ENCODE measurements at regions not wholly inside any gene's neighbourhood (a gene's known extent, or its start where the extent isn't known, plus 50 kb on each side); places are given as distances from the start of the nearest gene placed in this dataset.
"Not testable (repeated sequence)": the region's sequence is repeated elsewhere in the genome, so short reads cannot be mapped to it uniquely, and the experiment has no call there.

DNA sequence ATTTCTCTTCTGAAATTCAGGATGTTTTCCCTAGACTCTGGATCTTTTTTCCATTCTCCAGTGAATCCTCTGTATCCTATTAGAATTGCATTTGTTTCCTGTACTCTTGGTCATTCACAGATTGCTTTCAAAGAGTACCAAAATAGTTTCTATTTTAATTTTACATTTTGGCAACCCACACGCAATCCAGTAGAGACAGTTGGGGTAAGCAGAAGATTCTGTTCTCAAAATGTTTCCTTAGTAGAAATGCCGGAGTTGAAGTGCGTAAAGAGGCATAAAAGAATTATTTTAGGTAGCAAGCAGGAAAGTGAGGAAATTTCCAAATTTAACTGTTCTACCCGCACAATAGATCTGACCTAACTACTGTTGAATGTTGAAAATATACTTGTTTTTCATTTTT lies 842.4 kb downstream of the LUZP2 start:
- DNase-seq, result no peak

DNA sequence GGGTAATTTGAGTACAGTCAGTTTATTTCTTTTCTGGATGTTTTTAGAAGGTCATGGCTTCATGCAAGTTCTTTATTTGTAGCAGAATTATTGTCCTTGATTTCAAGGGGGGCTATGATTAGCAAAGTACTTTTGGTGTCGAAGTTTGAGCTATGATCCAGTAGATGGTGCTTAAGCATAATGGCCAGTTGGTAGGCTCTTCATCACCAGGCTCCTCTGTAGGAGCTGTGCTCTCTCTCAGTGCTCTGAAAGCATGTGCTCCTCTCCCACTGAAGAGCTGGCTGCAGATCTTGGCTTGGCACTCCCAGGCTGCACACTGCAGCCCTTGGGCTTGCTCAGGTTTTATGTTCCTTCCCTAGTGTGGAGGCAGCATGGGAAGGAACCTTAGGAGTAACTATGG lies 852.7 kb downstream of the LUZP2 start:
- DNase-seq, result no peak

DNA sequence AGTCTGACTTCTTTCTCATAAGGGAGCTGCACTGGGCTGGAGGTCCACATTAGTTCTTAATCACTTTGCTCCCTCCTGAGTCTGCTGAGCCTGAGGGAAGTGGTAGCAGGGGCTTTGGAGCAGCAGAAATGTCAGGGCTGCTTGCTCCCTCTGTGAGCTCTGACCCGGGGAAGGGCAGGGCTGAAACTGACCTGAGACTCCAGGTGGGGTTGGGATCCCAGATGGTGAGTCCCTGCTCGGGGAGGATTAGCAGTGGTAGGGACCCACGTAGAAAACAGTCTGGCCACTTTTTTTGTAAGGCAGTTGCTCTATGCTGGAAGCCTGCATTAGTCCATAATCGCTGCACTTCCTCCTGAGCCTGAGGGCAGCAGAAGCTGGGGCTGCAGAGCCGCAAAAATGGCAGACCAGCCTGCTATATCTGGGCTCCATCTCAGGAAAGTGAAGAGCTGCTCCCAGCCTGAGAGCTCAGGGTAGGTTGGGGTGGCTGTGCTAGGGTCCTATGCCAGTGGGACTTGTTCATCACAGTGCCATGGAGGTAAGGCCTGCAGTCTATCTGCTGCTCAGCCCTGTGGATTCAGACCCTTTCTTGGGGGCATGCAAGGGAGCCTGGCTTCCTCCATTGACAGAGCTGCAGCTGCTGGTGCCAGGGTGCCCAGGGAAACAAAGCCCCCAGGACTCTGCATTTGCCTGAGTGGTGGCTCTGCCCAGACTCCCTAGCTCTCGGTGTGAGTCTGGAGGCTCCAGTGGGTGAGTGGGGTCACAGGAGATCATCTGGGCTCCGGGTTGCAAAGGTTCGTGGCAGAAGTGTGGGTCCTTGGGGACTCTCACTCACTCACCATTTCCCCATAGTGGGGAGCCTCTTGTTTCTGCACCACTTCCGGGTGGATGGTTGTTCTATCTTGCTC lies 854.3 kb downstream of the LUZP2 start:
- no peak for DNase-seq

DNA sequence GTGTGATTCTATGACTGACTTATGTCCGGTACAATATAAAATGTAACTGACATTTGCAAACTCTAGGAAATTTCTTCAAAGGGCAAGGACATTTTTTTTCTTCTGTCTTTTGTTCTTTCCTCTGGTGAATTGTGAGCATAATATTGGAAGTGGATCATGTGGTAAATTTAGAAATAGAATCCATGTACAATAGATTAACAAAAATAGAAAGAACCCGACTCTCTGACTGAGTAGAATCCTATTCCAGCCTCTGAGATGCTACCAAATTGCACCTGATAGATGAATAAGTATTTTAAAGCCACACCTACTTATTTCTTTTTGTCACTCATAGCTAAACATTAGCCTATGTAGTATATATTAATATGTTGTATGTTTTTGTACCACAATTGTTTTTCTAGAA lies 860.3 kb downstream of the LUZP2 start:
- no peak for DNase-seq

DNA sequence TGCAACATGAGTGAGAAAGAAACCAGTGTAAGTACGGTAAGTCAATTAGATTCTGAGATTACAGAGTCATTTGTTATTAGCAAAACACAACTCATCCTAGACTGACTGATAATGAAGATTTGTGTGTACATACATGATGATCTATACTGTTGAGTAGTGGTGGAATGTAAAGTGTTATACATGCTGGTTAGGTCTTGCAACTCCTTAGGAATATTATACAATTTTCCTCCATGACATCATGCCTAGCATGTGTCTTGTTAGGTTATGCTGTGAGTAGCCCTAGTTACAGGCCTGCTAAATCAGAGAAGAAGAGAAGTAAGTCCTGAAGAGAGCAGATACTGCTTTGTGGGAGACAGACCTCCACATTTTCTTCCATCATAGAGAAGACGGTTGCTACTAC lies 880.6 kb downstream of the LUZP2 start:
- DNase-seq, result no peak

DNA sequence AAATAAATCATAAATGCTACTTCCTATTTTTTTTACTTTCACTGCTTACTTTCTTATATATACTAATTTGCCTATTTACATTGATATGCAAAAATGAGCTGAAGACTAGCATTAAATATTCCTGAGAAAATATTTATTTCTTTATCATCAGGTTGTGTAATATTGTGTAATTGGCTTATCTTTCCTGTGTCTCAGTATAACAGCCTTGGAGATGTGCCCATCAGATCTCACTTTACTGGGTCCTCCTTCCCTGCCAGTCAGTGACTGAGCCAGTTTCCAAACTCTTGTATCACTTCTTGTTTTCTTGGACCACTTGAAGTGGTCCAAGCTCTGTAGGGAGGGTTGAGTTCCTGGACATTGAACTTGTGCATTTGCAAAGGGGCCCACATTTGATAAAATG lies 900.0 kb downstream of the LUZP2 start:
- no peak for DNase-seq

DNA sequence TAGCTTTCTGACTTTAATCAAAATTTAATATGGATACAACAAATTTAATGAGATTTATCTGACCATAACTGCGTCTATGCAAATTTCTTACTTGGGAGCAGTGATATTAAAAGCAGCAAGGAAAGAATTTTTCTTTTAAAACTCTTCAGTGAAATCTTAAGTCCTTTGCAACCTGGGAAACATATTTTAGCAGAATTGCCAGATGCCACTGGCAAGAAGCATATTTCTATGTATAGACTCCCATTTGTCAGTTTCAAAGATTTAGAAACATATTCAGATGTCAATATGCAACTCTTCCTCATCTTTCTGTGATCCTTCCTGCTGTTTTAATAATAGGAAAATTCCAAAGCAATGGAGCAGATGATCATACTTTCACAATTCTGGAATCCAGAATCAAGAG lies 911.3 kb downstream of the LUZP2 start:
- DNase-seq, result no peak

DNA sequence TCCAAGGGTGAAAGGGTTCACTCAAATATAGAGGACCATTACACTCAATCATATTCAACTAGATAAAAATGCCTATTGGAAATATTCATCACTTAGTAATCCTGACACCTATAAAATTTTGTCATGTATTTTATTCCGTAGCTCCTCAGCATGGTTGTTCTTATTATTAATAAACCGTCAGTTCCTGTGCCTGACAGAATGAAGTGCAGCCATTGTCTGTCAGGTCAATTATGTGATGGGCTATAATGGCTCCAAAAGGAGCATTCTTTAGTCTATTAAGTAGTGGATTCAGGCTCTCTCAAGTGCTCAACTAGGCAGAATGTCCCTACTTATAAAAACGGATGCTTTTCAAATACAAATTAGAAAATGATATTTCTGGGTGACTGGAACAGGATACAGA lies 916.1 kb upstream of the ANO3 start:
- DNase-seq, result no peak

DNA sequence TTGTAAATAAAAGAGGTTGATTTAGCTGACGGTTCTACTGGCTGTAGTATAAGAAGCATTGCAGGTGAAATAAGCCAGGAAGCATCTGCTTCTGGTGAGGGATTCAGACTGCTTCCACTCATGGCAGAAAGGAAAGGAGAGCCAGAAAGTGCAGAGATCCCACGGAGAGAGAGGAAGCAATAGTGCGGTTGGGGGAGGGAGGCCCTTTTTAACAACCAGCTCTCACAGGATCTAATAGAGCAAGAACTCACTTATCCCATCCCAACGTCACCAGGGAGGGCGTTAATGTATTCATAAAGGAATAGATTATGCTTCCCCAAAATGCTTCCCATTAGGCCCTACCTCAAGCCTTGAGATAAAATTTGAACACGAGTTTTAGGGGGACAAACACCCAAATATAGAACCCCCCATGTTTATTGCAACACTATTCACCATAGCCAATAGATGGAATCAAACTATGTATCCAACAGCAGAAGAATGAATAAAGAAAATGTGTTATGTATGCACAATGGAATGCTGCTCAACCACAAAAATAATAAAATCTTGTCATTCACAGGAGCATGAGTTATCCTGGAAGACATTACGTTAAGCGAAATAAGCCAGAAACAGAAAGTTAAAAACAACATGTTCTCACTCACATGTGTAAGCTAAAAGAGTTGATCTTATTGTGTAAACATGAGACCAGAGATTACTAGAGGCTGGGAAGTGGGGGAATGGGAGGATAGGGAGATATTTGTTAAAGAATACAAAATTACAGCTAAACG lies 908.3 kb upstream of the ANO3 start:
- DNase-seq, result no peak

DNA sequence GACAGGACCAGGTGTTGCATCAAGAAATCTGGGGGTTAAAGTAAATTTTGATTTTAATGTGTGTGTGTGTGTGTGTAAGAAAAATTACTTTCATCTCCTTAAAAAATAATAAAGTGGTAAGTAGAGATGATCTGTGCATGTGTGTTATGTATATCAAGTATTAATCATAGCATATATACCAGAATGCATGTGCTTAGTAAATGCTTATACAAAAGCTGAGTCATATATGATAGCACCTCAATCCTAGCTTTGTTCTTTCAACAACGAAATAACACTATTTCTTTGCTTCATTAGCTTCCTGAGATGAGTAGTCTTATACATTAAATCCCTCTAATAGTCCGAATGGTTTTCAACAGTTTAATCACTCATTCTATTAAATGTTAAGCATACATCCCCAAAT lies 899.6 kb upstream of the ANO3 start:
- no peak for DNase-seq

DNA sequence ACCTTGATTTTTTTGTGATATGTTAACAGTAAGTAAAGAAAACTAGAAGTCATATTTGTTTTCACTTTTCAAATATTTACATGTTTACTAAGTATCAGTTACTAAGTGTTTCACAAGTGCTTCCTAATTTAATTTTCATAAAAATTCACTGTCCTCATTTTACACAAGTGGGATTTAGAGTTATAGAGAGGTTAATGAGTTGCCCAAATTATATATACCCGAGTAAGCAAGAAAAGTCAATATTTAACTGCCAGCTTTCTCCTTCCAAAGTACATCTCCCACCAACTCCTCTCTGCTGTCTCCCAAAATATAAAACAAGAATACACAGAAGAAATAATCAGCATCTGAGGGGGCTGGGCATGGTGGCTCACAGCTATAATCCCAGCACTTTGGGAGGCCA lies 896.7 kb upstream of the ANO3 start:
- DNase-seq, result no peak

DNA sequence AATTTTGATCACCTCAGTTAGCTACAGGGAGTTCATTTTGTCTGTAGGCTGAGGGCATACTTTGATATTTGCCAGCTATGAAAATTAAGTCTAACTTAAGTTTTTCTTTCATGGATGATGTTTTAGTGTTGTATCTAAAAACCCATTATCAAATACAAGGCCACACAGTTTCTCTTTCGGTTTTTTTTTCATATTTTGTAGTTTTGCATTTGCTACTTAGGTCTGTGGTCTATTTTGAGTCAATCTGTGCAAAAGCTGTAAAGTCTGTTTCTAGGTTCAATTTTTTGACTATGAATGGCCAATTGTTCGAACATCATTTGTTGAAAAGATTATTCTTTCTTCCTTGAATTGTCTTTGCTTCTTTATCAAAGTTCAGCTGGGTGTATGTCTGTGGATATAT lies 895.6 kb upstream of the ANO3 start:
- no peak for DNase-seq

DNA sequence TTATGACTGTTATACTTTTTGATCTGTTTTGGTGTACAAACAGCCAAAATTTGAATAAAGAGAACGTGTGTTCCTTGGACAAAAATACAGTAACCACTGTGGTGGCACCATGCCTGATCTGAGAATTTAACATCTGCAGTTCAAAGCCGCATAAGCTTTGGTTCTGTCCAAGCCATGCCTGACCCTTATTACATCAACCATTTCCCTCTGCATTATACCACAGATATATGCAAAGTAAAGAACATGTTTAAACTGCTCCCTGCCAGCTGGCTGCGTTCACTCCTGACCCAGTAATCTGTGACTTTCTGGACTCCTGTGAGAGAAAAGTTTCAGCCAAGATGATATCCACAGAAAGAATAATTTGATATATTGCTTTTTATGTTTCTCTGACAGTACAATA lies 890.5 kb upstream of the ANO3 start:
- no peak for DNase-seq

DNA sequence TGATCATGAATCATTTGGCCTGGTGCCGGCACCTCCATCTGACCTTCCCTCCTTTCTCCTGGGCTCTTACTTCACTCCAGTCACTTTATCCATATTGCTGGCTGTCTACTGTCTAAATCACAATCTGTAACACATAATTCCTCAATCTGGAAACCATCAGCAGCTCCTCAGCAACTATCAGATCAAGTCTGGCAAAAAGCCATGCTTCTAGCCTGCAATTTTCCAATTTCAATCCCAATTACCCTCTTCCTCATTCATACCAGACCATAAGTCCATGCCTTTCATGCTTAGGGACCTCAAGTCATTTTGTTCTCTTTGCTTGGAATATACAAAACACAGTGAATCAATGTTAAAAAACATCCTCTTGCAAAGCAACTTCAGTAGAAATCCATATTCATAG lies 882.8 kb upstream of the ANO3 start:
- DNase-seq, result no peak

DNA sequence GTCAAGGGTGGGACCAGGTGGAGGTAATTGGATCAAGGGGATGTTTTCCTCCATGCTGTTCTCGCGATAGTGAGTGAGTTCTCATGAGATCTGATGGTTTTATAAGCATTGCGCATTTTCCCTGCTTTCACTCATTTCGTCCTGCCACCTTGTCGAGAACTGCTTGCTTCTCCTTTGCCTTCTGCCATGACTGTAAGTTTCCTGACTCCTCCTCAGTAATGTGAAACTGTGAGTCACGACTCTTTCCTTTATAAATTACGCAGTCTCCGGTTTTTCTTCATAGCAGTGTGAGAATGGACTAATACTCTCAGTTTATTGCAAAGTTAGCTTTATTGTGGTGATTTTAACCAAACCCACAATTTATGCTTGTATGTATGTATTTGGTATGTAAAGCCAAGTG lies 878.5 kb upstream of the ANO3 start:
- no peak for DNase-seq

DNA sequence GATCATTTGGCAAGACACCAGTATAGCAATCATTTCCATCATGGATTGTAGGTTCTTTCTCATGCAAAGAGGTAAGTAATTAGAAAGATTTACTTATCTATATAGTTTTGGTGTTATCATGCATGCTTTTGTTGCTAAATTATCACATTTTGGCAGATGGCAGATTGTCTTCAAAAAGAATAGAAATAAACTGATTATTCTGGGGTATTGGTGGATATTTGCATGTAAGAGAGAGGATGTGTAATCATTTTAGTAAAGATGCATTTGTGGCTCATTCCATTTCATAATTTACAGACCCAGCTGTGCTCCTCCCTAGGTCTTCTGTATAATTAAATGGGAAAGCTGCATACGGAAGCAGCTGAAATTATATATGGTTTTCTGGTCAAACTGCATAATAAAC lies 875.7 kb upstream of the ANO3 start:
- no peak for DNase-seq

DNA sequence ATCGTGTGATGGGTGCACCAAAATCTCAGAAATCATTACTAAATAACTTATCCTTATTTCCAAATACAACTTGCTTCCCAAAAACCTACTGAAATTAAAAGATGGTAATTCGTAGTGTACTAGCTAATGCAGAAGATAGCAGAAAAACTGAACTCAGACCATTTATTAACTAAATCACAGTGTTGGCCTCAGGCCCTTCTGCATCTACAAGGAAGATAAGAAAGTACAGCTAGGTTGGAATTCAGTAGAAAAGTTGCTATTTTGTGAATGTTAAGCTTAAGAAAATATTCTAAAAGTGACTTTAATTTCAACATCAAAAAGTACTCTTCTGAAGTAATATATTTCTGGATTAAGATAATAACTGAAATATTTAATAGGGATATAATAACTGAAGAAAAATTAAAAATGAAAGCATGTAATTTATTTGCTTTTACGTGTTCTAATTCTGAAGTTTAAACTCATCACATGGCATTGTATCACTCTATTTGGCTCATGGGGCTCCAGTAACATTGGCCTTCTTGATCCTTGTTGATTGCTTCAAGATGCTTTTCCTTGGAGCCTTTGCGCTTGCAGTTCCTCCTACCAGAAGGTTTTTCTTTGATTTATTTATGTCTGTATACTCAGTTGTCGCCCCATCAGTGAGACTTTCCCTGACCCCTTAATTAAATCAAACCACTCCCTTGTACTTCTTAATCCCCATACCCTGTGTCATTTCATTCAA lies 847.9 kb upstream of the ANO3 start:
- no peak for DNase-seq

DNA sequence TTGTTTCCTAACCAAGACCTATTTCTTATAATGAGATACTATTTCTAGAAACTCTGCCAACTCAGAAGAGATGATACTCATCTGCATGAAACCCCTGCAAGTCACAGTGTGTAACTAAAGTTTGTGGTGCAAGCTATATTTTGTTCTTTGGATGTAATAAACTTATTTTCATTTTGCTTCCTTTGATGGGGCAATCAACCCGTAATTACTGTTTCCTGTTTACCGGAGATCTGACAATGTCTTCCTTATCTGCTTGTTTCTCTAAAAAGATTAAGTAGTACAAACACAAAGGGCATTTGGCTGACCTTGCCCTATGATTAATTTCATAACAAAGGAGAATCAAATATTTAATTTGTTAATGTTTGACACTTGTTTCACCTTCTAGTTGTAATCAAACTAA lies 846.6 kb upstream of the ANO3 start:
- no peak for DNase-seq

DNA sequence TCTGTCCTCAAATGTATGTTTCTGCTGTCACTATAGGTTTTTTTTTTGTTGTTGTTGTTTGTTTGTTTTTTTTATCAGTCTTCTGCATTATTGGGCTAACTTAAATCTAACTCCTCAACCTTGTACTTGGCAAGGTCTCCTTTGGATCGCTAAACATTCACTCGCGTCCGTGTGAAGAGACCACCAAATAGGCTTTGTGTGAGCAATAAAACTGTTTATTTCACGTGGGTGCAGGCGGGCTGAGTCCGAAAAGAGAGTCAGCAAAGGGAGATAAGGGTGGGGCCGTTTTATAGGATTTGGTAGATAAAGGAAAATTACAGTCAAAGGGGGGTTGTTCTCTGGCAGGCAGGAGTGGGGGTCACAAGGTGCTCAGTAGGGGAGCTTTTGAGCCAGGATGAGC lies 845.6 kb upstream of the ANO3 start:
- DNase-seq, result not testable (repeated sequence)

DNA sequence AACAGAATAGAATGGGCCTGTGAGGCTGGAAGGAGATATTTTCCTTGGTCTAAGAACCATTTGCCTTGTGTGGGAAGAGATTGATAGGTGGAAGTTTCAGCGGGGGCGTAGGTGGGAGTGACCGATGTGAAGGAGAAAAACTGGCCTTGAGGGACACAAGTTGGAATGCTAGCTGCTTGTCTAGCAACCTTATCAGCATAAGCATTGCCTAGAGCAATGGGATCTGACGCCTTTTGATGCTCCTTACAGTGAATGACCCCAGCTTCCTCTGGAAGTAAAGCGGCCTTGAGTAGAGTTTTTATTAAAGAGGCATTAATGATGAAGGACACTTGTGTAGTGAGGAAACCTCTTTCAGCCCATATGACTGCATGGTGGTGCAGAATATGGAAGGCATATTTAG lies 843.8 kb upstream of the ANO3 start:
- DNase-seq, result not testable (repeated sequence)

DNA sequence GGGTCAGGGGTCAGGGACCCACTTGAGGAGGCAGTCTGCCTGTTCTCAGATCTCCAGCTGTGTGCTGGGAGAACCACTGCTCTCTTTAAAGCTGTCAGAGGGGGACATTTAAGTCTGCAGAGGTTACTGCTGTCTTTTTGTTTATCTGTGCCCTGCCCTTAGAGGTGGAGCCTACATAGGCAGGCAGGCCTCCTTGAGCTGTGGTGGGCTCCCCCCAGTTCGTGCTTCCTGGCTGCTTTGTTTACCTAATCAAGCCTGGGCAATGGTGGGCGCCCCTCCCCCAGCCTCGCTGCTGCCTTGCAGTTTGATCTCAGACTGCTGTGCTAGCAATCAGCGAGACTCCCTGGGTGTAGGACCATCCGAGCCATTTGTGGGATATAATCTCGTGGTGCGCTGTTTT lies 830.5 kb upstream of the ANO3 start:
- DNase-seq, result not testable (repeated sequence)

DNA sequence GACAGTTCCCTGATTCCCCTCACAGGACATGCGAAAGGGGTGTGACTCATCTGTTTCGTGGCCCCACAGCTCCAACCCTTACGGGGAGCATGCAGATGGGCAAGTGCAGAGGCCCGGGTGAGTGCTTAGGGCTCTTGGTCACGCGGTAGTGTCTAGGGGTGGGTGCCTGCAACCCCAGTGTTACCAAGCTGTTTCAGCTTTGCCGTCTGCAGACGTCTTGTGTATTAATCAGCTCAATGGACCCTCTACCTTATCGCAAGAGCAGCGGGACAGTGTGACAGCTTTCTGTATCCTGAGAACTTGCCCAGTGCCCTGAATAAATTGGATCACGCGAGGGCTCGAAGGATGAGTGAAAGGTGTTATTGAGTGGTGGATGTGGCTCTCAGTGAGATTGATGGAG lies 816.4 kb upstream of the ANO3 start:
- no peak for DNase-seq

DNA sequence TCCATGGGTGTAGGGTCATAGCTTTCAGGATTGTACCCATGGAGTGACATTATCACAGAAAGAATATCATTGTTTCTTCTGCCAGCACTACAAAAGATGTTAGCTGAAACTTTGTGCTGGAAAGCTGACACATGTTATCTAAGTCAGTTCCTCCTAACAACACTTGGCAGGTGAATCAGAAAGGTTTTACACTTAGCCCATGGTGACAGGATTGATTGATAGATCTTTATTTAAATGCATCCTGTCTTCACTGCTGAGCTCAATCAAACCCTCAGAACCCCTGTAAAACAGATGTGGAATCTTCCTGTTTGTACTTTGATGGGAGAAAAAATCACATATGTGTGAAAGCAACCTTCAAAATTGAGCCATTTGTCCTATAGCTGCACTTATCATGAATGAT lies 811.5 kb upstream of the ANO3 start:
- DNase-seq, result no peak

DNA sequence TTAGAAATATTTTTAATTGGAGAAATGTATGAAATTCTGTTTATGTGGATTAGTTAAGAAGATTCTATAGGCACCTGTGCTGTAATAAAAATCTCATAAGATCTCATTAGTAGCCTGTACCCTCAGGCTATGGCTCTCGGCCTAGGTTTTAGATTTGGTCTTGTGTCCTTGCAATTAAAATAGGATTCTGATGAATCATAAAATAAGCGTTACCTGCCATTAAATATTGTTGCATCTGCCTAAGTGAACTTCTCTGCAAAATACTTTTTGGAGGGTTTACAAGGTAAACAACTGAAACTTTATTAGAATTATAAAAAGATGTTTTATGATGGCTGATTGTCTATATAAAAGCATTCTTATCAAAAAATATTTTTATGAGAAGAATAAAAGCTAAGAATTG lies 804.1 kb upstream of the ANO3 start:
- no peak for DNase-seq
